ENCODE measurements at regions not wholly inside any gene's neighbourhood (a gene's known extent, or its start where the extent isn't known, plus 50 kb on each side); places are given as distances from the start of the nearest gene placed in this dataset.

- TF ChIP-seq POLR2A (IDR thresholded peaks at IDR 0.05; ENCODE audit: low read depth, low read length) (no peak), SPI1 (IDR thresholded peaks at IDR 0.05; ENCODE audit: low read depth, low read length) (no peak)
Observed at GRCh38 chr3:176155012-176155411, 1042.3 kb downstream of the TBL1XR1 start.

Data from GM12891 (cell line).